Panc1 (cell line): ENCODE measurements at regions not wholly inside any gene's neighbourhood (a gene's known extent, or its start where the extent isn't known, plus 50 kb on each side); places are given as distances from the start of the nearest gene placed in this dataset.

Source experiments
- ATAC-seq: fragments of 200-7000 bp; cut with Tn5 transposase; 2 replicates; pipeline ENCODE4 v1.9.1; 2020; ENCODE audit warnings: mild to moderate bottlenecking, moderate library complexity
- BruUV-seq: library from RNA; stranded (reverse); fragments of 400-500 nt; replicated peaks from 2 replicates; lab custom pipeline; 2021; lab: Mats Ljungman, UMichigan
- CTCF ChIA-PET: fragments of 300-600 bp; sonication (Branson Sonifier 250); formaldehyde crosslinking; loops from one replicate; lab custom pipeline; 2022; ENCODE audit warnings: antibody characterized with exemption; lab: Charles Lee
- POLR2A ChIA-PET: fragments of 300-600 bp; sonication (Branson Sonifier 250); formaldehyde crosslinking; loops from one replicate; lab custom pipeline; 2022; ENCODE audit warnings: antibody characterized with exemption; lab: Charles Lee
- DNase-seq: peaks from one replicate; pipeline ENCODE4 v3.0.0-alpha.2; 2010; ENCODE audit warnings: low read depth, low spot score
- H3K27ac ChIP-seq: 2 replicates; pipeline ENCODE4 v1.5.1; 2011; ENCODE audit warnings: mild to moderate bottlenecking, low read length, inconsistent platforms
- H3K27me3 ChIP-seq: fragments of 200-500 bp; sonication (Bioruptor generic); 2 replicates; pipeline ENCODE4 v1.6.0; 2014; ENCODE audit warnings: low read length, inconsistent platforms; ENCODE audit not compliant: control insufficient read depth, insufficient read depth
- H3K36me3 ChIP-seq: fragments of 200-500 bp; sonication (Bioruptor generic); 2 replicates; pipeline ENCODE4 v1.5.1; 2014; ENCODE audit warnings: inconsistent platforms, mild to moderate bottlenecking, low read length, moderate library complexity; ENCODE audit not compliant: control insufficient read depth, insufficient read depth
- H3K4me1 ChIP-seq: 2 replicates; pipeline ENCODE4 v1.5.1; 2011; ENCODE audit warnings: inconsistent platforms, mild to moderate bottlenecking, low read length, moderate library complexity; ENCODE audit not compliant: control insufficient read depth, insufficient read depth
- H3K4me3 ChIP-seq, 2 experiments: 2 replicates each; pipeline ENCODE4 v1.5.1; 2011 to 2012; ENCODE audit warnings: low read depth in 2 of 2, low read length in 2 of 2, mild to moderate bottlenecking in 2 of 2, inconsistent platforms in 1 of 2, moderate library complexity in 1 of 2
- H3K9me3 ChIP-seq: fragments of 200-500 bp; sonication (Bioruptor generic); 2 replicates; pipeline ENCODE4 v1.5.1; 2014; ENCODE audit warnings: low read depth, mild to moderate bottlenecking, inconsistent platforms, low read length, moderate library complexity; ENCODE audit not compliant: control insufficient read depth, insufficient read depth
- POLR2AphosphoS5 ChIP-seq: IDR thresholded peaks from 2 replicates; pipeline ENCODE4 v1.6.1; 2012; ENCODE audit warnings: mild to moderate bottlenecking, low read depth, low read length, moderate library complexity
- SIN3A ChIP-seq: IDR thresholded peaks from 2 replicates; pipeline ENCODE4 v1.6.1; 2012; ENCODE audit warnings: low read depth, mild to moderate bottlenecking, low read length, moderate library complexity, borderline replicate concordance; ENCODE audit not compliant: insufficient read depth
- TCF7L2 ChIP-seq: IDR thresholded peaks from 2 replicates; pipeline ENCODE4 v1.6.1; 2011; ENCODE audit warnings: mild to moderate bottlenecking, low read depth, low read length, inconsistent platforms
- in situ Hi-C: cut with HindIII; loops from 2 replicates; pipeline ENCODE4 v1.10.0; 2016; ENCODE audit warnings: low sequenced_read_pairs, low pct_unique_long_range_greater_than_20kb
- intact Hi-C: fragments of 100-400 bp; cut with micrococcal nuclease; formaldehyde crosslinking; loops from one replicate; pipeline ENCODE4 v1.10.0; 2022; ENCODE audit not compliant: unreplicated experiment
- TF ChIP-seq, protein P1 (sequence below): fragments of 450-650 bp; IDR thresholded peaks from 2 replicates; pipeline ENCODE4 v1.5.1; 2017; ENCODE audit warnings: mild to moderate bottlenecking
- TF ChIP-seq, protein P2 (sequence below), 2 experiments: IDR thresholded peaks; 2 replicates each; pipeline ENCODE4 v1.6.1; 2011 to 2012; ENCODE audit warnings: low read depth in 2 of 2, control low read depth in 1 of 2, low read length in 1 of 2, mild to moderate bottlenecking in 1 of 2, moderate library complexity in 1 of 2; ENCODE audit not compliant: insufficient read depth in 1 of 2

DNA sequence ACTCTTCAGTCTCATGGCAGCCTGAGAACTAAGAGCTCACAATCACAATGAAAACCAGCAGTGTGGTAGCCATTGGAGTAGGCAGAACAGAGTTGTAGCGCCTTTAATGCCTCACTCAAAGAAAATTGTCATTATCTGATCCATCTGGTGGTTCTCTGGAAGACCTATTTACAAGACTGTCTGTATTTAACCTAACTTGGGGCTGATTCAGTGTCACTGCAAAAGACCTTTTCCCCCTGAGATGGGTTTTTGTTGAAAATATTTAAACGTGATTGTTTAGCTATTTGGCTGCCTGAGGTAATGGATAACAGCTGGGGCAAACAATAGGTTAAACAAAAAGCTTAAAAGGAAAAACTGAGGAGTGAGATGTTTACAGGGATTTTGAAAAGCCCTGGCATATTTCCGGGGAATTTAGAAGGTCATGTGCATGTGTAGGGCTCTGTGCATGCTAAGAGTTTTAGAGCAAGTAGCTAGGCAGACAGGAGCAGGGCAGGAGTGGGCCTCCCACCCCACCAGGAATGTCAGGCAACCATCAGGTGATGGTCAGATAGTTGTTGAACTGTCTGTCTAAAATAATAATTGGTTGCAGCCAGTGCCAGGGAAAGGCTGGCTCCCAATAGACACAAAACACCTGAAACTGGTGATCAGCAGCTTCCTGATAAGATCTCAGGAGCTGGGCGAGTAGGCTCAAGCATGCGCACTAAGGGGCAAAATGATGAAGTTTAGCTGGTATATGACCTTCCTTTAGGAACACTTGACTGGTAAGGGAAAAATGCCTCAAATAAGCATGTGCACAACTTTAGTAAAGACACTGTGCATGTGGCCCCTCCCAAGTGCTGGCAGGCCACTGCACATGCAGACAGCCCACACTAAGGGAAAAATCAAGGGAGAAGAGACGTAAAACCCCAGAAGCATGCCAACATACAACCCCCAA lies 70.8 kb upstream of the AKIRIN2 start:
- no peaks in the 10 kb centered on the region for H3K9me3 ChIP-seq
- no peaks in the 10 kb centered on the region for H3K36me3 ChIP-seq
- no peak for ATAC-seq
- H3K4me3 ChIP-seq = no peak overlapping the region
- TF ChIP-seq SIN3A (no peak), TCF7L2 (no peak), POLR2AphosphoS5 (no peak)
- TF ChIP-seq, protein P1, sequence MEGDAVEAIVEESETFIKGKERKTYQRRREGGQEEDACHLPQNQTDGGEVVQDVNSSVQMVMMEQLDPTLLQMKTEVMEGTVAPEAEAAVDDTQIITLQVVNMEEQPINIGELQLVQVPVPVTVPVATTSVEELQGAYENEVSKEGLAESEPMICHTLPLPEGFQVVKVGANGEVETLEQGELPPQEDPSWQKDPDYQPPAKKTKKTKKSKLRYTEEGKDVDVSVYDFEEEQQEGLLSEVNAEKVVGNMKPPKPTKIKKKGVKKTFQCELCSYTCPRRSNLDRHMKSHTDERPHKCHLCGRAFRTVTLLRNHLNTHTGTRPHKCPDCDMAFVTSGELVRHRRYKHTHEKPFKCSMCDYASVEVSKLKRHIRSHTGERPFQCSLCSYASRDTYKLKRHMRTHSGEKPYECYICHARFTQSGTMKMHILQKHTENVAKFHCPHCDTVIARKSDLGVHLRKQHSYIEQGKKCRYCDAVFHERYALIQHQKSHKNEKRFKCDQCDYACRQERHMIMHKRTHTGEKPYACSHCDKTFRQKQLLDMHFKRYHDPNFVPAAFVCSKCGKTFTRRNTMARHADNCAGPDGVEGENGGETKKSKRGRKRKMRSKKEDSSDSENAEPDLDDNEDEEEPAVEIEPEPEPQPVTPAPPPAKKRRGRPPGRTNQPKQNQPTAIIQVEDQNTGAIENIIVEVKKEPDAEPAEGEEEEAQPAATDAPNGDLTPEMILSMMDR = no peak
- TF ChIP-seq, protein P2, sequence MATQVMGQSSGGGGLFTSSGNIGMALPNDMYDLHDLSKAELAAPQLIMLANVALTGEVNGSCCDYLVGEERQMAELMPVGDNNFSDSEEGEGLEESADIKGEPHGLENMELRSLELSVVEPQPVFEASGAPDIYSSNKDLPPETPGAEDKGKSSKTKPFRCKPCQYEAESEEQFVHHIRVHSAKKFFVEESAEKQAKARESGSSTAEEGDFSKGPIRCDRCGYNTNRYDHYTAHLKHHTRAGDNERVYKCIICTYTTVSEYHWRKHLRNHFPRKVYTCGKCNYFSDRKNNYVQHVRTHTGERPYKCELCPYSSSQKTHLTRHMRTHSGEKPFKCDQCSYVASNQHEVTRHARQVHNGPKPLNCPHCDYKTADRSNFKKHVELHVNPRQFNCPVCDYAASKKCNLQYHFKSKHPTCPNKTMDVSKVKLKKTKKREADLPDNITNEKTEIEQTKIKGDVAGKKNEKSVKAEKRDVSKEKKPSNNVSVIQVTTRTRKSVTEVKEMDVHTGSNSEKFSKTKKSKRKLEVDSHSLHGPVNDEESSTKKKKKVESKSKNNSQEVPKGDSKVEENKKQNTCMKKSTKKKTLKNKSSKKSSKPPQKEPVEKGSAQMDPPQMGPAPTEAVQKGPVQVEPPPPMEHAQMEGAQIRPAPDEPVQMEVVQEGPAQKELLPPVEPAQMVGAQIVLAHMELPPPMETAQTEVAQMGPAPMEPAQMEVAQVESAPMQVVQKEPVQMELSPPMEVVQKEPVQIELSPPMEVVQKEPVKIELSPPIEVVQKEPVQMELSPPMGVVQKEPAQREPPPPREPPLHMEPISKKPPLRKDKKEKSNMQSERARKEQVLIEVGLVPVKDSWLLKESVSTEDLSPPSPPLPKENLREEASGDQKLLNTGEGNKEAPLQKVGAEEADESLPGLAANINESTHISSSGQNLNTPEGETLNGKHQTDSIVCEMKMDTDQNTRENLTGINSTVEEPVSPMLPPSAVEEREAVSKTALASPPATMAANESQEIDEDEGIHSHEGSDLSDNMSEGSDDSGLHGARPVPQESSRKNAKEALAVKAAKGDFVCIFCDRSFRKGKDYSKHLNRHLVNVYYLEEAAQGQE (IDR thresholded peaks at IDR 0.05; ENCODE audit: insufficient read depth in 1 of 2, low read depth in 2 of 2, low read length in 1 of 2) = no peak
- DNase-seq = no peak
- no peaks in the 10 kb centered on the region for H3K4me1 ChIP-seq
- POLR2A ChIA-PET = no interaction called here
- CTCF ChIA-PET = interaction anchor here (0.5 kb wide), 1 partner anchor 85 kb away, joined by 3 read pairs; no protein-coding TSS in a partner anchor
- intact Hi-C loops = no loop called here
- H3K27me3 ChIP-seq = no peaks in the 10 kb centered on the region
- BruUV-seq = no TSS peak
- no peak overlapping the region for H3K27ac ChIP-seq
- in situ Hi-C loops = no loop called here

DNA sequence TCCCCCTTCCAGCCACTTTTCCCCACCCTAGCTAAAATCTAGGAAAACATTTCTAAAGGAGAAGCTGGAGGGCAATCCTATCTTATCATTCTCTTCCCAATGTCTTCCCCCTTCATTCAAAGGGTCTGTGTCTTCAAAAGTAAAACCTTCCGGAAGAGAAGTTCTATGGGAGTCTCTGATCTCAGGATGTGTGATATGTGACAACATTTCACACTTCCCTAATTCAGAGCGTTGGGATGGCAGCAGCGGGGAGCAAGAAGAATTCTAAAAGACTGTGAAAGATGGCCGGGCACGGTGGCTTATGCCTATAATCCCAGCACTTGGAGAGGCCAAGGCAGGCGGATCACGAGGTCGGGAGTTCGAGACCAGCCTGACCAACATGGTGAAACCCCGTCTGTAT lies 65.4 kb upstream of the AKIRIN2 start:
- ATAC-seq (no peak), DNase-seq (no peak)
- no peaks in the 10 kb centered on the region for H3K4me1 ChIP-seq
- no TSS peak for BruUV-seq
- ChIA-PET POLR2A (no interaction called here), CTCF (no interaction called here)
- H3K4me3 ChIP-seq = no peak overlapping the region
- no peaks in the 10 kb centered on the region for H3K36me3 ChIP-seq
- H3K27me3 ChIP-seq = no peaks in the 10 kb centered on the region
- in situ Hi-C loops = no loop called here
- H3K9me3 ChIP-seq = no peaks in the 10 kb centered on the region
- H3K27ac ChIP-seq = no peak overlapping the region
- TF ChIP-seq, protein P1 = no peak
- TF ChIP-seq POLR2AphosphoS5 = no peak
- TF ChIP-seq, protein P2 (IDR thresholded peaks at IDR 0.05; ENCODE audit: insufficient read depth in 1 of 2, low read depth in 2 of 2, low read length in 1 of 2) = no peak
- TF ChIP-seq SIN3A = no peak
- TF ChIP-seq TCF7L2 = no peak
- intact Hi-C loops = no loop called here
